WTC11 (cell line): ENCODE measurements at regions not wholly inside any gene's neighbourhood (a gene's known extent, or its start where the extent isn't known, plus 50 kb on each side); places are given as distances from the start of the nearest gene placed in this dataset.

Experiments used
- CTCF ChIP-seq: fragments of 200-600 bp; IDR thresholded peaks from 2 replicates; pipeline ENCODE4 v1.8.0; 2022; ENCODE audit warnings: antibody characterized with exemption
- FOXK1 ChIP-seq: sonication (generic); formaldehyde crosslinking; IDR thresholded peaks from 2 replicates; pipeline ENCODE4 v1.8.0; 2022; ENCODE audit warnings: mild to moderate bottlenecking, moderate library complexity, missing genetic modification reagents
- HMGXB4 ChIP-seq: sonication (generic); formaldehyde crosslinking; IDR thresholded peaks from 2 replicates; pipeline ENCODE4 v1.8.1; 2023; ENCODE audit warnings: mild to moderate bottlenecking, moderate library complexity, missing genetic modification reagents
- JUN ChIP-seq: sonication (generic); formaldehyde crosslinking; IDR thresholded peaks from 2 replicates; pipeline ENCODE4 v1.8.0; 2023; ENCODE audit warnings: mild to moderate bottlenecking, missing genetic modification reagents
- TP53 ChIP-seq: sonication (generic); formaldehyde crosslinking; IDR thresholded peaks from 2 replicates; pipeline ENCODE4 v1.8.1; 2023; ENCODE audit warnings: mild to moderate bottlenecking, missing genetic modification reagents

GRCh38 chr2:52311862-52312261 is 1279.9 kb upstream of the NRXN1 start:
- no peak for TF ChIP-seq CTCF
- no peak for TF ChIP-seq FOXK1 (CRISPR knock-in tag)
- no peak for TF ChIP-seq TP53 (CRISPR knock-in tag)
- TF ChIP-seq HMGXB4 (CRISPR knock-in tag) = no peak
- TF ChIP-seq JUN (CRISPR knock-in tag) = no peak
